Astrocyte (in vitro differentiated cells and primary cell): ENCODE measurements at regions not wholly inside any gene's neighbourhood (a gene's known extent, or its start where the extent isn't known, plus 50 kb on each side); places are given as distances from the start of the nearest gene placed in this dataset.
A peak's percentile ranks its signal among the peaks of the same experiment; 100 is the strongest.

Experiments
- DNase-seq: peaks from one replicate; pipeline ENCODE4 v3.0.0-alpha.2; 2010; ENCODE audit warnings: low read depth
- FAIRE-seq: peaks from 2 replicates; lab custom pipeline; 2011; peaks lifted over from hg19 to GRCh38; lab: Jason Lieb, UNC
- H2AFZ ChIP-seq: 2 replicates; pipeline ENCODE4 v1.6.0; 2012; ENCODE audit warnings: low read depth, low read length, inconsistent platforms
- H3K27ac ChIP-seq: 2 replicates; pipeline ENCODE4 v1.5.1; 2011; ENCODE audit warnings: low read depth, low read length, inconsistent platforms
- H3K27me3 ChIP-seq: 2 replicates; pipeline ENCODE4 v1.6.0; 2011; ENCODE audit warnings: low read length, inconsistent platforms; ENCODE audit not compliant: insufficient read depth
- H3K36me3 ChIP-seq: 2 replicates; pipeline ENCODE4 v1.5.1; 2011; ENCODE audit warnings: low read length, inconsistent platforms; ENCODE audit not compliant: insufficient read depth
- H3K4me1 ChIP-seq: 2 replicates; pipeline ENCODE4 v1.5.1; 2011; ENCODE audit warnings: low read length, inconsistent platforms; ENCODE audit not compliant: insufficient read depth
- H3K4me2 ChIP-seq: 2 replicates; pipeline ENCODE4 v1.6.0; 2012; ENCODE audit warnings: low read length, inconsistent platforms
- H3K4me3 ChIP-seq: 2 replicates; pipeline ENCODE4 v1.5.1; 2011; ENCODE audit warnings: low read depth, mild to moderate bottlenecking, low read length, inconsistent platforms; ENCODE audit not compliant: insufficient read depth
- H3K79me2 ChIP-seq: 2 replicates; pipeline ENCODE4 v1.6.0; 2012; ENCODE audit warnings: mild to moderate bottlenecking, low read length, inconsistent platforms; ENCODE audit not compliant: insufficient read depth
- H3K9ac ChIP-seq: 2 replicates; pipeline ENCODE4 v1.6.0; 2012; ENCODE audit warnings: mild to moderate bottlenecking, low read length, inconsistent platforms
- H3K9me3 ChIP-seq: 2 replicates; pipeline ENCODE4 v1.5.1; 2012; ENCODE audit warnings: low read depth, mild to moderate bottlenecking, low read length, inconsistent platforms; ENCODE audit not compliant: insufficient read depth
- H4K20me1 ChIP-seq: 2 replicates; pipeline ENCODE4 v1.6.0; 2012; ENCODE audit warnings: low read length, inconsistent platforms; ENCODE audit not compliant: insufficient read depth
- H3K27ac Mint-ChIP-seq: one replicate; pipeline ENCODE4 v1.8.0; 2021; ENCODE audit warnings: mild to moderate bottlenecking, mixed read lengths; ENCODE audit not compliant: unreplicated experiment
- H3K27me3 Mint-ChIP-seq: one replicate; pipeline ENCODE4 v1.8.0; 2021; ENCODE audit warnings: low read depth, mixed read lengths; ENCODE audit not compliant: unreplicated experiment
- H3K36me3 Mint-ChIP-seq: one replicate; pipeline ENCODE4 v1.8.0; 2021; ENCODE audit warnings: low read depth, mixed read lengths; ENCODE audit not compliant: unreplicated experiment
- H3K4me1 Mint-ChIP-seq: one replicate; pipeline ENCODE4 v1.8.0; 2021; ENCODE audit warnings: low read depth, mixed read lengths; ENCODE audit not compliant: unreplicated experiment
- H3K4me3 Mint-ChIP-seq: one replicate; pipeline ENCODE4 v1.8.0; 2021; ENCODE audit warnings: mild to moderate bottlenecking, moderate library complexity, mixed read lengths; ENCODE audit not compliant: unreplicated experiment
- H3K9me3 Mint-ChIP-seq: one replicate; pipeline ENCODE4 v1.8.0; 2021; ENCODE audit warnings: mild to moderate bottlenecking, mixed read lengths; ENCODE audit not compliant: unreplicated experiment
- CTCF ChIP-seq: IDR thresholded peaks from 2 replicates; pipeline ENCODE4 v1.5.1; 2011; ENCODE audit warnings: low read depth, mild to moderate bottlenecking, inconsistent platforms, low read length, moderate library complexity; ENCODE audit not compliant: insufficient read depth
- EZH2 ChIP-seq: IDR thresholded peaks from 2 replicates; pipeline ENCODE4 v1.6.1; 2012; ENCODE audit warnings: mild to moderate bottlenecking, low read length, inconsistent platforms; ENCODE audit not compliant: insufficient read depth

DNA sequence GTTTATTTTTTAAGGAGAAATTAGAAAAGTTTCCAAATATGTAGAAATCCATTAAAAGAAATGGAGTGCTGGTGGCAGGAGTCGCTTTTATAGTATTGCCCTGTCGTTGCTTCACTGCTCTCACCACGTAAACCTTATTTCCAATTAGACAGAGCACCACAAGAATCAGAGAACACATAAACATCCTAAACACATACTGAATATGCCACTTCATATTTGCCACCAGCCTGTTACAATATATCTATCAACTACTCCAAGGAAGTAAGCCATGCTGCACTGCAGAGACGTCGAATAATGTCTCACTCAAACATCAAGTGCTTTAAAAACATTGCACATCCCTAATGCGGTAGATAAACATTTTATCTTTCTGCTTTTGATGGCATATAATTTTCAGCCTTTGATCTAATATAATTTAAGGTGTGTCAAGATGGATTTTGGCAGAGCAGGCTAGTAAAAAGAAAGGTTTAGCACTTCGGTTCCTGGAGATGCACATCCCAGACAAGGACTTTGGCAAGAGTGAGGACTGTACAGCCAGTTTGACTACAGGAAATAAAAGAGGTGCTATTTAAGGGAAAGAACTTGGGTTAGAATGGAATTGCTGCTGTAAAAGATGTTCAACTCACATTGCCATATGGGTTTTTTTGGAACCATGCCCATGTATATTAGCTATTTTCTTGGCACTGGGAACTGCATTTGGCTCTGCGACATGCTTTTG is 932.3 kb downstream of the EFNB2 start:
- Mint-ChIP-seq H3K27ac (no peak overlapping the region), H3K4me3 (no peak overlapping the region), H3K27me3 (no peaks in the 10 kb centered on the region), H3K36me3 (peaks cover 3% of the 10 kb centered on the region), H3K4me1 (peaks cover 2% of the 10 kb centered on the region), H3K9me3 (peaks cover 3% of the 10 kb centered on the region)
- no peak overlapping the region for H3K9ac ChIP-seq
- no peak overlapping the region for H2AFZ ChIP-seq
- H3K27me3 ChIP-seq = no peaks in the 10 kb centered on the region
- no peak overlapping the region for H3K27ac ChIP-seq
- H3K36me3 ChIP-seq = no peaks in the 10 kb centered on the region
- H3K9me3 ChIP-seq = no peaks in the 10 kb centered on the region
- no peak overlapping the region for H3K4me2 ChIP-seq
- H3K4me1 ChIP-seq = no peaks in the 10 kb centered on the region
- FAIRE-seq = no peak
- no peak for DNase-seq
- H3K4me3 ChIP-seq = no peak overlapping the region
- no peaks in the 10 kb centered on the region for H3K79me2 ChIP-seq
- TF ChIP-seq EZH2 (no peak), CTCF (no peak)
- H4K20me1 ChIP-seq = no peaks in the 10 kb centered on the region

DNA sequence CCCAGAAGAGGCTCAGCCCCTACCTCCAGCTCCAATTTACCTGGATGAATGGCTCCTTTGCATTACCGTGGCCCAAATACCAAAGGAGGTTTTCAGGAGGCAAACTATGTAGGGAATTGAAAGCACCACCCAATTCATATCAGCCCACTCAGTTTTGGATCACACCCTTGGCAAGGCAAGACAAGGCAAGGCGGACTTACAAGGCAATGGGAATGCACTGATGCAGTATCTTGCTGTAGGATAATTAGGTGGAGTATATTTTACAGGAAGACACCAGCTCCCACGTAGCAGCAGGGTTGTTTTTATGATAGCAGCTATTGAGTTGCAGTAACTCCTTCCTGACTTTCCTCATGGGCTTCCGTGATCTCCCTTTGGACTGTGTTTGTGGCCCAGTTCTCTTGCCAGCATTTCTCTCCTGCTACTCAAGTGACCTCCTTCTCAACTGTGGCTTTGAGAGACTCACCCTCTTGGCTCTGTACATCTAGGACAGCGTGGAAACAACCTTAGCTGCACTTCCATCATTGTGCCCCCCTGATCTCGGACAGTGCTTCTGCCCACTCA is 935.9 kb downstream of the EFNB2 start:
- no peaks in the 10 kb centered on the region for H3K27me3 ChIP-seq
- no peak overlapping the region for H3K27ac ChIP-seq
- no peaks in the 10 kb centered on the region for H4K20me1 ChIP-seq
- no peak overlapping the region for H3K4me3 ChIP-seq
- no peak overlapping the region for H2AFZ ChIP-seq
- H3K79me2 ChIP-seq = no peaks in the 10 kb centered on the region
- TF ChIP-seq CTCF (no peak), EZH2 (no peak)
- H3K4me1 ChIP-seq = no peaks in the 10 kb centered on the region
- no peak overlapping the region for H3K9ac ChIP-seq
- no peak for FAIRE-seq
- Mint-ChIP-seq H3K9me3 (peaks cover 3% of the 10 kb centered on the region), H3K4me1 (peaks cover 2% of the 10 kb centered on the region), H3K36me3 (peaks cover 3% of the 10 kb centered on the region), H3K4me3 (no peak overlapping the region), H3K27me3 (no peaks in the 10 kb centered on the region), H3K27ac (no peak overlapping the region)
- no peak overlapping the region for H3K4me2 ChIP-seq
- H3K9me3 ChIP-seq = no peaks in the 10 kb centered on the region
- peak; percentile 57 for DNase-seq
- H3K36me3 ChIP-seq = no peaks in the 10 kb centered on the region

DNA sequence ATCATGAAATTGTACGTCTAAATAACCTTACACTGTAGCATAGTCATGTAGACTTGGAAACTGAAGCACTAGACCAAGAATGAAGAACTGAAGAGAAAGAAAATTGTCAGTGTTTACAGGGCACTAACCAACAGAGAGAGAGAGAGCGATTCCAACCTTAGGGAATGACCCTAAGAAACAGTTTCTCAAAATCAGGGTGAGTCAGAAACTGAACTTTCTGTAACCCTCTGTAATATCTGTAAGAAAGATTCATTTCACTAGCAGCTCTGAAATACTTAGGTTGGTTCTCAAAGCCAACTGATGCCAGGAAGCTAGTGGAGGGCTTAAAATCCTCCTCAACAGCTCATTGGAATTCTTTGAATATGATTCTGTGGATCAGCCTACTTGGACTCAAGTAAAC is 936.9 kb downstream of the EFNB2 start:
- Mint-ChIP-seq H3K9me3 (peaks cover 3% of the 10 kb centered on the region), H3K27me3 (no peaks in the 10 kb centered on the region), H3K36me3 (peaks cover 3% of the 10 kb centered on the region), H3K4me3 (no peak overlapping the region), H3K27ac (no peak overlapping the region), H3K4me1 (peaks cover 2% of the 10 kb centered on the region)
- Histone ChIP-seq H4K20me1 (no peaks in the 10 kb centered on the region), H3K79me2 (no peaks in the 10 kb centered on the region), H3K27me3 (no peaks in the 10 kb centered on the region), H3K4me3 (no peak overlapping the region), H3K4me1 (no peaks in the 10 kb centered on the region), H3K27ac (no peak overlapping the region), H3K4me2 (no peak overlapping the region), H3K9me3 (no peaks in the 10 kb centered on the region), H3K9ac (no peak overlapping the region), H3K36me3 (no peaks in the 10 kb centered on the region), H2AFZ (no peak overlapping the region)
- FAIRE-seq = no peak
- DNase-seq = peak; percentile 90
- TF ChIP-seq CTCF = no peak
- no peak for TF ChIP-seq EZH2
